ENCODE measurements at regions not wholly inside any gene's neighbourhood (a gene's known extent, or its start where the extent isn't known, plus 50 kb on each side); places are given as distances from the start of the nearest gene placed in this dataset.

DNA sequence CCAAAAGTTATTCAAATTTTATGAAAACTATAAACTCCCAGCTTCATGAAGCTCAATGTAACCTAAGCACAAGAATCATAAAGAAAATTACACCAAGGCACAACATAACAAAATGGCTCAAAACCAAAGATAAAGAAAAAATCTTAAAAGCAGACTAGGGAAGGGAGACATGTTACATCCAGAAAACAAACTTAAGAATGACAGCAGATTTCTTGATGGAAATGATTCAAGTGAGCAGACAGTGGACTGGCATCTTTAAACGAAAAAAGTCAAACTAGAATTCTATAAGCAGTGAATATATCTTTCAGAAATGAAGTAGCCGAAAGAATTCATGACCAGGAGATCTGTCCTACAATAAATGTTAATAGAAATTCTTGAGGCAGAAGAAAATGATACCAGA is 75.6 kb downstream of the SHANK2 start:
- TF ChIP-seq, protein P1, sequence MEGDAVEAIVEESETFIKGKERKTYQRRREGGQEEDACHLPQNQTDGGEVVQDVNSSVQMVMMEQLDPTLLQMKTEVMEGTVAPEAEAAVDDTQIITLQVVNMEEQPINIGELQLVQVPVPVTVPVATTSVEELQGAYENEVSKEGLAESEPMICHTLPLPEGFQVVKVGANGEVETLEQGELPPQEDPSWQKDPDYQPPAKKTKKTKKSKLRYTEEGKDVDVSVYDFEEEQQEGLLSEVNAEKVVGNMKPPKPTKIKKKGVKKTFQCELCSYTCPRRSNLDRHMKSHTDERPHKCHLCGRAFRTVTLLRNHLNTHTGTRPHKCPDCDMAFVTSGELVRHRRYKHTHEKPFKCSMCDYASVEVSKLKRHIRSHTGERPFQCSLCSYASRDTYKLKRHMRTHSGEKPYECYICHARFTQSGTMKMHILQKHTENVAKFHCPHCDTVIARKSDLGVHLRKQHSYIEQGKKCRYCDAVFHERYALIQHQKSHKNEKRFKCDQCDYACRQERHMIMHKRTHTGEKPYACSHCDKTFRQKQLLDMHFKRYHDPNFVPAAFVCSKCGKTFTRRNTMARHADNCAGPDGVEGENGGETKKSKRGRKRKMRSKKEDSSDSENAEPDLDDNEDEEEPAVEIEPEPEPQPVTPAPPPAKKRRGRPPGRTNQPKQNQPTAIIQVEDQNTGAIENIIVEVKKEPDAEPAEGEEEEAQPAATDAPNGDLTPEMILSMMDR (IDR thresholded peaks at IDR 0.05) = no peak
- TF ChIP-seq ZFX (IDR thresholded peaks at IDR 0.05; ENCODE audit: borderline replicate concordance) = no peak

Measured in 22Rv1 (cell line).